ENCODE measurements at regions not wholly inside any gene's neighbourhood (a gene's known extent, or its start where the extent isn't known, plus 50 kb on each side); places are given as distances from the start of the nearest gene placed in this dataset.

- Mint-ChIP-seq H3K4me1 (peaks cover 10 to 14% of the 10 kb centered on the region in 2 experiments), H3K27ac (no peak overlapping the region)
Observed at GRCh38 chr10:33386926-33387325, 52.5 kb upstream of the NRP1 start.

More at GRCh38 chr10:33386926-33387325, 52.5 kb upstream of the NRP1 start:
- H4K8ac ChIP-seq (replicated peaks; ENCODE audit: insufficient read length, low read depth, low read length) = no peak overlapping the region
- no peak overlapping the region for H2AFZ ChIP-seq (ENCODE audit: low read length)
- peaks cover 4% of the 10 kb centered on the region; the same call in 1 of the 2 replicates for H3K4me1 ChIP-seq (ENCODE audit: insufficient read depth, low read length)
- no peak overlapping the region for H3K56ac ChIP-seq (ENCODE audit: insufficient read length, low read depth, low read length)
- no peak overlapping the region for H2BK12ac ChIP-seq (ENCODE audit: insufficient read length, low read depth, low read length)
- H3K79me2 ChIP-seq (ENCODE audit: insufficient read depth, low read length) = no peaks in the 10 kb centered on the region
- H2AK5ac ChIP-seq (ENCODE audit: insufficient read length, low read length) = no peak overlapping the region
- H3K36me3 Mint-ChIP-seq (ENCODE audit: insufficient read depth in 1 of 3, low read depth in 3 of 3) = no peaks in the 10 kb centered on the region
- no peak for DNase-seq
- H3K23me2 ChIP-seq (ENCODE audit: insufficient read length, low read depth, low read length, poor library complexity, severe bottlenecking) = no peaks in the 10 kb centered on the region
- H3K4me3 Mint-ChIP-seq = no peak overlapping the region
- H2BK20ac ChIP-seq (ENCODE audit: low read depth, low read length, poor library complexity, severe bottlenecking) = no peak overlapping the region
- no peak overlapping the region for H3K9ac ChIP-seq (ENCODE audit: extremely low read depth, insufficient read length, low read length)
- H3K23ac ChIP-seq (ENCODE audit: insufficient read length, low read depth, low read length) = no peak overlapping the region
- H3K9me3 Mint-ChIP-seq = no peaks in the 10 kb centered on the region
- H4K5ac ChIP-seq (ENCODE audit: insufficient read length, low read depth, low read length) = no peak overlapping the region
- no peak overlapping the region for H3K14ac ChIP-seq (ENCODE audit: insufficient read depth, low read length)
- H3K27me3 ChIP-seq (ENCODE audit: insufficient read depth, low read length) = no peaks in the 10 kb centered on the region
- H4K20me1 ChIP-seq (ENCODE audit: control insufficient read depth, insufficient read depth, insufficient read length) = no peaks in the 10 kb centered on the region
- no CpG with 5 or more reads among the region's 2 CpGs for WGBS (ENCODE audit: extremely low coverage, insufficient read length, low lambda C conversion rate)
- H3K27me3 Mint-ChIP-seq (ENCODE audit: low read depth) = no peaks in the 10 kb centered on the region
- no peak overlapping the region for H3T11ph ChIP-seq (ENCODE audit: low read length)
- no peak overlapping the region for H3K4ac ChIP-seq (ENCODE audit: low read depth, low read length)
- H2BK15ac ChIP-seq (ENCODE audit: low read depth, low read length) = no peak overlapping the region
- H3K9me3 ChIP-seq (ENCODE audit: control insufficient read depth, low read depth, low read length) = no peaks in the 10 kb centered on the region
- no peak overlapping the region for H2BK120ac ChIP-seq (ENCODE audit: low read depth, low read length, poor library complexity, severe bottlenecking)
- H3K27ac ChIP-seq (ENCODE audit: insufficient read length, low read depth, low read length) = no peak overlapping the region
- no peaks in the 10 kb centered on the region for H3K79me1 ChIP-seq (ENCODE audit: insufficient read depth, low read depth, low read length, poor library complexity, severe bottlenecking)
- no peak overlapping the region for H4K91ac ChIP-seq (ENCODE audit: insufficient read length, low read depth, low read length)
- H2BK5ac ChIP-seq (ENCODE audit: insufficient read length, low read length) = no peak overlapping the region
- H3K4me2 ChIP-seq (ENCODE audit: insufficient read depth, insufficient read length, low read length) = no peak overlapping the region
- no peak overlapping the region for H3K18ac ChIP-seq (ENCODE audit: insufficient read length, low read depth, low read length)
- TF ChIP-seq CTCF (conservative IDR thresholded peaks at IDR 0.05) = no peak

Data from H9 (cell line).